IMR-90 (cell line): ENCODE measurements at regions not wholly inside any gene's neighbourhood (a gene's known extent, or its start where the extent isn't known, plus 50 kb on each side); places are given as distances from the start of the nearest gene placed in this dataset.

ENCODE experiments used
- ATAC-seq: fragments of 200-7000 bp; cut with Tn5 transposase; 2 replicates; pipeline ENCODE4 v1.9.1; 2020; ENCODE audit warnings: low read depth, mild to moderate bottlenecking, moderate library complexity
- BruUV-seq: library from RNA; stranded (reverse); fragments of 400-500 nt; replicated peaks from 2 replicates; lab custom pipeline; 2021; lab: Mats Ljungman, UMichigan
- CTCF ChIA-PET: fragments of 300-600 bp; formaldehyde crosslinking; extraction: SDS; loops from one replicate; lab custom pipeline; 2021; ENCODE audit warnings: antibody characterized with exemption; lab: Yijun Ruan, JAX
- POLR2A ChIA-PET: fragments of 300-600 bp; sonication (Branson Sonifier 250); formaldehyde crosslinking; loops from one replicate; lab custom pipeline; 2022; ENCODE audit warnings: antibody characterized with exemption; ENCODE audit not compliant: unreplicated experiment; lab: Charles Lee
- DNase-seq: peaks from one replicate; pipeline ENCODE4 v3.0.0; 2013
- H2AFZ ChIP-seq: replicated peaks from 2 replicates; pipeline ENCODE3; 2013; ENCODE audit warnings: low read length, mild to moderate bottlenecking; ENCODE audit not compliant: poor library complexity
- H2AK5ac ChIP-seq: 2 replicates; pipeline ENCODE4 v1.6.1; 2013; ENCODE audit warnings: low read depth, low read length, inconsistent platforms
- H2AK9ac ChIP-seq: replicated peaks from 2 replicates; pipeline ENCODE3; 2013; ENCODE audit warnings: mild to moderate bottlenecking, low read depth, low read length, moderate library complexity; ENCODE audit not compliant: poor library complexity
- H2BK120ac ChIP-seq: 2 replicates; pipeline ENCODE4 v1.6.1; 2013; ENCODE audit warnings: low read depth, low read length, inconsistent platforms
- H2BK15ac ChIP-seq: 3 replicates; pipeline ENCODE4 v1.6.1; 2013; ENCODE audit warnings: low read depth, low read length, inconsistent platforms
- H2BK20ac ChIP-seq: 2 replicates; pipeline ENCODE4 v1.6.1; 2013; ENCODE audit warnings: low read depth, mild to moderate bottlenecking, inconsistent platforms, low read length, moderate library complexity
- H2BK5ac ChIP-seq: 2 replicates; pipeline ENCODE4 v1.6.1; 2013; ENCODE audit warnings: mild to moderate bottlenecking, low read depth, low read length, inconsistent platforms; ENCODE audit not compliant: poor library complexity, severe bottlenecking
- H3K14ac ChIP-seq: replicated peaks from 2 replicates; pipeline ENCODE4 v1.6.1; 2013; ENCODE audit warnings: low read depth, low read length, inconsistent platforms
- H3K18ac ChIP-seq: 2 replicates; pipeline ENCODE4 v1.6.1; 2013; ENCODE audit warnings: low read depth, low read length, control low read depth
- H3K23ac ChIP-seq: 2 replicates; pipeline ENCODE4 v1.6.1; 2013; ENCODE audit warnings: low read depth, low read length, inconsistent platforms
- H3K27ac ChIP-seq: 2 replicates; pipeline ENCODE4 v1.5.1; 2013; ENCODE audit warnings: mild to moderate bottlenecking, control low read depth, low read length; ENCODE audit not compliant: insufficient read depth
- H3K27me3 ChIP-seq: 2 replicates; pipeline ENCODE4 v1.6.1; 2013; ENCODE audit warnings: low read length; ENCODE audit not compliant: control insufficient read depth, insufficient read depth
- H3K36me3 ChIP-seq: 2 replicates; pipeline ENCODE4 v1.6.1; 2013; ENCODE audit warnings: low read length, mixed read lengths; ENCODE audit not compliant: control insufficient read depth, insufficient read depth
- H3K4ac ChIP-seq: 2 replicates; pipeline ENCODE4 v1.6.1; 2013; ENCODE audit warnings: low read depth, low read length, inconsistent platforms
- H3K4me1 ChIP-seq: 2 replicates; pipeline ENCODE4 v1.6.1; 2013; ENCODE audit warnings: low read length, mixed read lengths; ENCODE audit not compliant: control insufficient read depth, insufficient read depth
- H3K4me2 ChIP-seq: 2 replicates; pipeline ENCODE4 v1.6.1; 2013; ENCODE audit warnings: low read depth, mild to moderate bottlenecking, control low read depth, low read length, moderate library complexity
- H3K4me3 ChIP-seq: 2 replicates; pipeline ENCODE4 v1.5.1; 2013; ENCODE audit warnings: low read depth, mild to moderate bottlenecking, control low read depth, low read length, moderate library complexity; ENCODE audit not compliant: insufficient read depth
- H3K56ac ChIP-seq: 2 replicates; pipeline ENCODE4 v1.6.1; 2013; ENCODE audit warnings: low read length, inconsistent platforms; ENCODE audit not compliant: insufficient read depth; ENCODE audit errors: extremely low read depth
- H3K79me1 ChIP-seq, 2 experiments: 2 replicates each; pipeline ENCODE4 v1.6.1; 2013; ENCODE audit warnings: low read length in 2 of 2, inconsistent platforms in 1 of 2, low read depth in 1 of 2
- H3K9ac ChIP-seq: 2 replicates; pipeline ENCODE4 v1.6.1; 2013; ENCODE audit warnings: low read depth, low read length, control low read depth
- H3K9me1 ChIP-seq: 2 replicates; pipeline ENCODE4 v1.6.1; 2013; ENCODE audit warnings: low read length, inconsistent platforms; ENCODE audit not compliant: insufficient read depth
- H3K9me3 ChIP-seq: 2 replicates; pipeline ENCODE4 v1.6.1; 2013; ENCODE audit warnings: low read length; ENCODE audit not compliant: control insufficient read depth, insufficient read depth
- H4K20me1 ChIP-seq: 2 replicates; pipeline ENCODE4 v1.6.1; 2013; ENCODE audit warnings: low read length, inconsistent platforms; ENCODE audit not compliant: insufficient read depth
- H4K5ac ChIP-seq: 2 replicates; pipeline ENCODE4 v1.6.1; 2013; ENCODE audit warnings: mild to moderate bottlenecking, low read depth, low read length, control low read depth
- H4K8ac ChIP-seq, 2 experiments: 2 replicates each; pipeline ENCODE4 v1.6.1; 2013; ENCODE audit warnings: low read depth in 2 of 2, low read length in 2 of 2, control low read depth in 1 of 2, inconsistent platforms in 1 of 2
- H4K91ac ChIP-seq: 2 replicates; pipeline ENCODE4 v1.6.1; 2013; ENCODE audit warnings: low read depth, low read length, inconsistent platforms; ENCODE audit not compliant: insufficient read depth
- BHLHE40 ChIP-seq: fragments of 150-350 bp; IDR thresholded peaks from 2 replicates; pipeline ENCODE4 v1.6.1; 2016; ENCODE audit warnings: mild to moderate bottlenecking, low read depth, low read length
- CEBPB ChIP-seq: IDR thresholded peaks from 2 replicates; pipeline ENCODE4 v1.6.1; 2012; ENCODE audit warnings: low read depth, low read length, improper control_type of control experiment
- CHD1 ChIP-seq: IDR thresholded peaks from 2 replicates; pipeline ENCODE4 v1.6.1; 2012; ENCODE audit warnings: low read depth, low read length, improper control_type of control experiment
- CTCF ChIP-seq: conservative IDR thresholded peaks from 2 replicates; pipeline ENCODE4 v1.5.1; 2012; ENCODE audit warnings: mild to moderate bottlenecking, low read depth, low read length, improper control_type of control experiment
- ELK1 ChIP-seq: fragments of 150-350 bp; IDR thresholded peaks from 2 replicates; pipeline ENCODE4 v1.6.1; 2016; ENCODE audit warnings: low read depth, mild to moderate bottlenecking, low read length, moderate library complexity, borderline replicate concordance
- FOS ChIP-seq: fragments of 150-350 bp; IDR thresholded peaks from 2 replicates; pipeline ENCODE4 v1.6.1; 2016; ENCODE audit warnings: low read depth, low read length
- MAFK ChIP-seq: IDR thresholded peaks from 2 replicates; pipeline ENCODE4 v1.6.1; 2012; ENCODE audit warnings: low read depth, low read length, improper control_type of control experiment
- MAZ ChIP-seq: IDR thresholded peaks from 2 replicates; pipeline ENCODE4 v1.6.1; 2012; ENCODE audit warnings: low read depth, mild to moderate bottlenecking, low read length, improper control_type of control experiment, moderate library complexity, borderline replicate concordance
- MXI1 ChIP-seq: IDR thresholded peaks from 2 replicates; pipeline ENCODE4 v1.6.1; 2012; ENCODE audit warnings: low read depth, mild to moderate bottlenecking, low read length, moderate library complexity, borderline replicate concordance
- NFE2L2 ChIP-seq: fragments of 150-350 bp; IDR thresholded peaks from 2 replicates; pipeline ENCODE4 v1.6.1; 2016; ENCODE audit warnings: low read depth, mild to moderate bottlenecking, low read length
- POLR2A ChIP-seq: IDR thresholded peaks from 2 replicates; pipeline ENCODE4 v1.6.1; 2012; ENCODE audit warnings: mild to moderate bottlenecking, low read depth, low read length
- RAD21 ChIP-seq: IDR thresholded peaks from 2 replicates; pipeline ENCODE4 v1.6.1; 2012; ENCODE audit warnings: low read length, improper control_type of control experiment
- RCOR1 ChIP-seq: IDR thresholded peaks from 2 replicates; pipeline ENCODE4 v1.6.1; 2012; ENCODE audit warnings: mild to moderate bottlenecking, low read length, improper control_type of control experiment; ENCODE audit not compliant: insufficient replicate concordance
- RFX5 ChIP-seq: IDR thresholded peaks from 2 replicates; pipeline ENCODE4 v1.8.0; 2012; ENCODE audit warnings: low read depth, mild to moderate bottlenecking, low read length, moderate library complexity
- SMC3 ChIP-seq: fragments of 150-350 bp; IDR thresholded peaks from 2 replicates; pipeline ENCODE4 v1.6.1; 2016; ENCODE audit warnings: low read depth, mild to moderate bottlenecking, antibody characterized with exemption, low read length, moderate library complexity
- USF2 ChIP-seq: fragments of 150-350 bp; IDR thresholded peaks from 2 replicates; pipeline ENCODE4 v1.6.1; 2017; ENCODE audit warnings: mild to moderate bottlenecking, antibody characterized with exemption, low read length, low read depth
- WGBS, 2 experiments: methylation state at CpG; one replicate each; pipeline versions ENCODE4 v1.1.5 to v1.1.7; 2013; ENCODE audit warnings: missing lambda C conversion rate in 2 of 2; ENCODE audit not compliant: insufficient read length in 1 of 2; ENCODE audit errors: extremely low coverage in 2 of 2; 5-methylcytosine and 5-hydroxymethylcytosine counted together
- dilution Hi-C: fragments of 300-500 bp; cut with HindIII; formaldehyde crosslinking; loops from one replicate; pipeline ENCODE4 v1.14.3; 2018; ENCODE audit warnings: low sequenced_read_pairs; ENCODE audit not compliant: unreplicated experiment
- in situ Hi-C: fragments of 300-500 bp; cut with MboI; formaldehyde crosslinking; loops from 3 replicates; pipeline ENCODE4 v1.14.3; 2019; ENCODE audit warnings: low sequenced_read_pairs, inconsistent platforms, mixed read lengths
- intact Hi-C: fragments of 100-400 bp; cut with micrococcal nuclease; formaldehyde crosslinking; loops from 2 replicates; pipeline ENCODE4 v1.10.0; 2022

- ChIA-PET CTCF (no interaction called here), POLR2A (no interaction called here)
Measured at GRCh38 chr18:39172695-39173421, 1607.3 kb upstream of the CELF4 start.

More at GRCh38 chr18:39172695-39173421, 1607.3 kb upstream of the CELF4 start:
- Histone ChIP-seq H4K91ac (no peak overlapping the region), H4K20me1 (no peaks in the 10 kb centered on the region), H3K9me3 (no peaks in the 10 kb centered on the region; the same call in 1 of the 2 replicates), H2BK20ac (no peak overlapping the region), H3K79me1 (no peaks in the 10 kb centered on the region), H3K4me2 (no peak overlapping the region), H4K8ac (no peak overlapping the region), H2BK120ac (no peak overlapping the region), H3K14ac (no peak overlapping the region), H2AFZ (no peak overlapping the region), H3K56ac (no peak overlapping the region), H3K4me3 (no peak overlapping the region), H2BK5ac (no peak overlapping the region), H3K9ac (no peak overlapping the region), H3K4ac (no peak overlapping the region), H3K18ac (no peak overlapping the region), H4K5ac (no peak overlapping the region), H2AK5ac (no peak overlapping the region), H3K27ac (no peak overlapping the region), H3K36me3 (no peaks in the 10 kb centered on the region), H3K27me3 (no peaks in the 10 kb centered on the region), H3K9me1 (no peaks in the 10 kb centered on the region), H2BK15ac (no peak overlapping the region), H3K4me1 (no peaks in the 10 kb centered on the region), H3K23ac (no peak overlapping the region), H2AK9ac (no peak overlapping the region)
- intact Hi-C loops (no loop called here), in situ Hi-C loops (no loop called here), dilution Hi-C loops (no loop called here)
- no TSS peak for BruUV-seq
- ATAC-seq (no peak), DNase-seq (no peak)
- TF ChIP-seq CEBPB (no peak), USF2 (no peak), POLR2A (no peak), MXI1 (no peak), ELK1 (no peak), CTCF (no peak), MAZ (no peak), RCOR1 (no peak), FOS (no peak), NFE2L2 (no peak), CHD1 (no peak), MAFK (no peak), RAD21 (no peak), SMC3 (no peak), RFX5 (no peak), BHLHE40 (no peak)
- WGBS, 2 experiments: no CpG with 5 or more reads among the region's 4 CpGs
